SK-N-MC (cell line): ENCODE measurements at regions not wholly inside any gene's neighbourhood (a gene's known extent, or its start where the extent isn't known, plus 50 kb on each side); places are given as distances from the start of the nearest gene placed in this dataset.

Source experiments
- EZH2 ChIP-seq: fragments of 200-600 bp; sonication (generic); IDR thresholded peaks from one replicate; pipeline ENCODE4 v1.6.1; 2017; ENCODE audit warnings: antibody characterized with exemption
- POLR2AphosphoS5 ChIP-seq: IDR thresholded peaks from 2 replicates; pipeline ENCODE4 v1.6.1; 2012; ENCODE audit warnings: mild to moderate bottlenecking, low read depth, low read length, borderline replicate concordance

DNA sequence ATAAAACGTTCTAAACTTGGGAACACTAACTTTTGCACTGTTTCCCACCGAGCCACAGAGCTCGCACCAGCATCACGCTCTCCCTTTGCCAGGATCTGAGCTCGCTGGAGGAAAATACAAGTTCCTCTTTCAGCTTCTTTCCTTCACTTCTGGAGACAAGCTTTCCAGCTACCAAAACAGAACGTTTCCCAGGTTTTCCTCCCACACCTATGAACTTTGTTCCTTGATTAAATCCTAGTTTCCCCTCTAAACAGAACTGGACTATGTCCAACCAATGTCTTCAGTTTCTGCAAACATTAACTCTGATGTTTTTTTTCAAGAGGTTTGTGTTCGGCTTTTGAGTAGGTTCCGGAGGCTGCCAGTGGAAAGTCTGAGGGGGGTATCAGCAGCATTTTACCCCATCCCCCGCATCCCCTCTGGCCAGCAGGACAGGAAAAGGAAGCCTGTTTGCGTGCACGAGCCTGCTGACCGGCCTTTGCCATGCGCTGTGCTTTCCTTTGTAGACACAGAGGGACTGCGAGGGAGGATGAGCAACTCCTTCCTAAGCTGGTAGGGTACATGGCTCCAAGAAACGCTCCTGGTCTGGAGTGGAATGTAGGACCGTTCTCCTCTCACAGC, 135.5 kb downstream of the LY86 start:
- TF ChIP-seq EZH2 (no peak), POLR2AphosphoS5 (no peak; the same call in 1 of the 2 replicates)
